ENCODE measurements at regions not wholly inside any gene's neighbourhood (a gene's known extent, or its start where the extent isn't known, plus 50 kb on each side); places are given as distances from the start of the nearest gene placed in this dataset.

DNA sequence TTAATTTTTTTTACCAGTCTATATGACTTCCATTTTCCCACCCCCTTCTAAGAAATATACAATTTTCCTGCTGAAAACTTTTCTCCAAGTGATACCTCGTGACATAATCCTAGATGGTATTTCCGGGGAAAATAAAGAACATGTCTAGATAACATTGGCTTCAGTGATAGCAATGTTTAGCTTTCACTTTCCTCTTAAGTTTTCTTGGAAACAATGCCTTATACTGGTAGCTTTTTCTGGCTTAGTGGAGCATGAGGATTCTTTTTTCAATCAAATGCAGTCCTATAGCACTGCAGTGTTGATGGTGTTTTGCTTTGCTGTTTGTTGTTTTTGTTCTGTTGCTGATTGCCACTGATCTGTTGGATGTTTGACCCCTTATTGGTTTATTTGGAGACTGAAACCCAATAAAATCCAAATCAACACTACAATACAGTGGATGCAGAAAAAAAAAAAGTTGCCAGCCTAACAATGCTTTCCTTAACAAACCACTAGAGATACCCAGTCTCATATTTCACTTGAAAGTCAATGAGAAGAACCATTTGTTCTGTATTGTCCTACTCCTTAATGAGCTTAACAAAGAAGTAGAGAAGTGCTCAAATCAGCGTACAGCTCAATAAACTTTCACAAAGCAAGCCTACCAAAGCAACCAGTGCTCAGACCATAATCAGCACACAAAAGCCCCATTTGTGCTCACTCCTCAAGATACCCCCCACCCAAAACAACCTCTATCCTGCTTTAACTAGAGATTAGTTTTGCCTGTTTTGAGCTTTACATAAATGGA, 74.2 kb upstream of the GRAMD2B start:
- H3K27ac ChIP-seq (replicated peaks): no peak overlapping the region
- H3K4me1 ChIP-seq: peaks cover 1% of the 10 kb centered on the region
- intact Hi-C loops (cut with micrococcal nuclease): no loop called here
- no peak overlapping the region for H3K4me3 ChIP-seq
- no peak for DNase-seq
- no peaks in the 10 kb centered on the region for H3K9me3 ChIP-seq (replicated peaks)
- H3K27me3 ChIP-seq (ENCODE audit: low read depth): peaks cover 7% of the 10 kb centered on the region
- H3K36me3 ChIP-seq: no peaks in the 10 kb centered on the region
- TF ChIP-seq CTCF (IDR thresholded peaks at IDR 0.05; ENCODE audit: borderline replicate concordance): no peak

DNA sequence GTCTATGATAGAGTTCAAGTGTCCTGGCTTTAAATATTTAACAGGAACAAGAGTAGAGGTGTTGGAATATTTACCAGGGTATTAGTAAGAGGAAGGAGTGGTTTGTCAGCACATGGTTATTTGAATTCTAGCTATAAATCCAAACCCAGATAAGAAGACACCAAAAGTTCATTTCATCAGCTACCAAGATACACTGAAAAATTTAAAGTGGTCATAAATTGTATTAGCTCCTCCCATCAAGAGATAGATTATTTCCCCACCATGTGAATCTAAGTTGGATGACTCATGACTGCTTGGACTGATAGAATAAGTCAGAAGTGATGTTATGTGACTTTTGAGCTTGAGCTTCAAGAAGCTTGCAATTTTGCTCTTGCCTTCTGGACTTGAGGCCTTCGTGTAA, 72.1 kb upstream of the GRAMD2B start:
- Histone ChIP-seq H3K36me3 (no peaks in the 10 kb centered on the region), H3K9me3 (replicated peaks) (no peaks in the 10 kb centered on the region), H3K4me1 (peaks cover 7% of the 10 kb centered on the region), H3K27me3 (ENCODE audit: low read depth) (peaks cover 7% of the 10 kb centered on the region), H3K4me3 (no peak overlapping the region), H3K27ac (replicated peaks) (no peak overlapping the region)
- TF ChIP-seq CTCF (IDR thresholded peaks at IDR 0.05; ENCODE audit: borderline replicate concordance): no peak
- no peak for DNase-seq
- intact Hi-C loops (cut with micrococcal nuclease): no loop called here

DNA sequence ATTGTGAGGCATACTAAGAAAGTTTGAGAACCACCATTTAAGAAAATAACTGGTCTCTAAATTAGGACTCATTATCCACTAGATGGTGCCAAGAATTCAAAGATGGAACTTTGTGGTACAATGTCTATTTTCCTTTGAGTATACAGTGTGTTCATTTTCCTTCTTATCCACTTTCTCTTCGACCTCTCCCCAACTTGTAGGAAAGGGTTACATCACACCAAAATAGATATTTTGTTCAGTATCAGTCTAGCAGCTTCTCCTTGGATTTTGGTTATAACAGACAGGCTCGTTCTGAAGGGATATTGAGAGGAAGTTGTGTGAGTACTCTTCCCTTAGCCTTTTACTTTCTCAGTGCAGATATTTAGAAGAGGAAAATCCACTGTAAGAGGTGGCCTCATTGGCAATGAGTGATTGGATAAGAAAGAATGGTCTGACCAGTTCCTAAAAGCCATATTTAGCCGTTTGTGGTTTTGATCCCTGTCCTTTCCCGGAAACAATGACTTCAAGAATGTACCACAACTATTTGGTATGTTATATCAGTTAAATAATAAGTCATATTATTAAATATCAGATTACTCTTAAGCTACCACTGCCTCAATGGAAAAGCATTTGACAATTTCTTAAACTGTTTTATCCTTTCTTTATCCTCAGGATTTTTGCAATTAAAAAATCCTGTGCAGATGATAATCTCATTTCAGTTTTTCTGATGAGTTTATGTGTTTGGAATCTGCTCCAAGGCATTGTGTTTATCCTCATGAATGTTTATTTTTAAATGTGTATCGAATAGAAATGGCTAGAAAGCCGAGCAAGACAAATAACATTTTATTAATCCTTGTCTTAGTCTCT, 69.0 kb upstream of the GRAMD2B start:
- H3K4me3 ChIP-seq: peak overlapping the region; percentile 44
- H3K27me3 ChIP-seq (ENCODE audit: low read depth): no peaks in the 10 kb centered on the region
- peaks cover 7% of the 10 kb centered on the region for H3K4me1 ChIP-seq
- DNase-seq: no peak
- peak; percentile 71 for TF ChIP-seq CTCF (IDR thresholded peaks at IDR 0.05; ENCODE audit: borderline replicate concordance)
- no peaks in the 10 kb centered on the region for H3K36me3 ChIP-seq
- H3K27ac ChIP-seq (replicated peaks): peak overlapping the region; percentile 61
- intact Hi-C loops (cut with micrococcal nuclease): loop anchor here (2.0 kb wide), 1 partner anchor 185 kb away; no protein-coding TSS in a partner anchor
- no peaks in the 10 kb centered on the region for H3K9me3 ChIP-seq (replicated peaks)

- Histone ChIP-seq H3K36me3 (no peaks in the 10 kb centered on the region), H3K27me3 (ENCODE audit: low read depth) (no peaks in the 10 kb centered on the region), H3K9me3 (replicated peaks) (no peaks in the 10 kb centered on the region), H3K4me3 (no peak overlapping the region), H3K27ac (replicated peaks) (no peak overlapping the region), H3K4me1 (peaks cover 7% of the 10 kb centered on the region)
- no peak for DNase-seq
- intact Hi-C loops (cut with micrococcal nuclease): loop anchor here (2.0 kb wide), 1 partner anchor 184 kb away; no protein-coding TSS in a partner anchor
- no peak for TF ChIP-seq CTCF (IDR thresholded peaks at IDR 0.05; ENCODE audit: borderline replicate concordance)
These were observed 68.1 kb upstream of the GRAMD2B start for GRCh38 chr5:126354858-126355731.

- no peak for DNase-seq
- intact Hi-C loops (cut with micrococcal nuclease): loop anchor here (2.0 kb wide), 1 partner anchor 183 kb away; no protein-coding TSS in a partner anchor
- Histone ChIP-seq H3K27ac (replicated peaks) (no peak overlapping the region), H3K36me3 (no peaks in the 10 kb centered on the region), H3K27me3 (ENCODE audit: low read depth) (no peaks in the 10 kb centered on the region), H3K4me1 (peaks cover 7% of the 10 kb centered on the region), H3K4me3 (no peak overlapping the region), H3K9me3 (replicated peaks) (no peaks in the 10 kb centered on the region)
- TF ChIP-seq CTCF (IDR thresholded peaks at IDR 0.05; ENCODE audit: borderline replicate concordance): no peak
These were observed 67.3 kb upstream of the GRAMD2B start for GRCh38 chr5:126355940-126356339.

All from left ventricle myocardium inferior (tissue), 1 donor.